Liver (tissue), 7 donors: ENCODE measurements at regions not wholly inside any gene's neighbourhood (a gene's known extent, or its start where the extent isn't known, plus 50 kb on each side); places are given as distances from the start of the nearest gene placed in this dataset.

Source experiments
- DNase-seq: peaks from one replicate; pipeline ENCODE4 v3.0.0-alpha.2; 2017; ENCODE audit warnings: low spot score
- H3K27ac ChIP-seq, 2 donors: one replicate each; pipeline ENCODE4 v1.7.0; 2013; ENCODE audit warnings: inconsistent platforms in 2 of 2, low read length in 2 of 2, control low read depth in 1 of 2, low read depth in 1 of 2, mild to moderate bottlenecking in 1 of 2
- H3K27me3 ChIP-seq, 4 donors: one replicate each; pipeline versions ENCODE4 v1.6.1 to v1.7.0; 2013; ENCODE audit warnings: low read length in 3 of 4, inconsistent platforms in 1 of 4, mild to moderate bottlenecking in 1 of 4, moderate library complexity in 1 of 4; ENCODE audit not compliant: control insufficient read depth in 4 of 4, insufficient read depth in 4 of 4
- H3K36me3 ChIP-seq, 4 donors: one replicate each; pipeline versions ENCODE4 v1.6.1 to v1.7.0; 2013; ENCODE audit warnings: low read length in 3 of 4, mild to moderate bottlenecking in 3 of 4, low read depth in 1 of 4, moderate library complexity in 1 of 4; ENCODE audit not compliant: control insufficient read depth in 4 of 4, insufficient read depth in 3 of 4
- H3K4me1 ChIP-seq, 4 donors: one replicate each; pipeline versions ENCODE4 v1.6.1 to v1.7.0; 2013; ENCODE audit warnings: low read length in 3 of 4, mild to moderate bottlenecking in 3 of 4, moderate library complexity in 1 of 4; ENCODE audit not compliant: control insufficient read depth in 4 of 4, insufficient read depth in 4 of 4
- H3K4me3 ChIP-seq, 3 donors: one replicate each; pipeline versions ENCODE4 v1.6.1 to v1.7.0; 2013; ENCODE audit warnings: low read length in 3 of 3, control low read depth in 1 of 3, low read depth in 1 of 3, mild to moderate bottlenecking in 1 of 3
- H3K9ac ChIP-seq, 2 donors: one replicate each; pipeline ENCODE4 v1.7.0; 2013; ENCODE audit warnings: low read length in 2 of 2, mild to moderate bottlenecking in 2 of 2, moderate library complexity in 2 of 2, control low read depth in 1 of 2, low read depth in 1 of 2
- H3K9me3 ChIP-seq, 4 donors: one replicate each; pipeline versions ENCODE4 v1.6.1 to v1.7.0; 2013; ENCODE audit warnings: low read length in 3 of 4; ENCODE audit not compliant: control insufficient read depth in 4 of 4
- ATF3 ChIP-seq: IDR thresholded peaks from 2 replicates; pipeline ENCODE4 v1.6.1; 2016; ENCODE audit warnings: antibody characterized with exemption
- EGR1 ChIP-seq, 2 donors: IDR thresholded peaks; 2 replicates each; pipeline ENCODE4 v1.6.1; 2016 to 2018; ENCODE audit warnings: antibody characterized with exemption in 2 of 2, low read depth in 2 of 2
- FOXA1 ChIP-seq: IDR thresholded peaks from 2 replicates; pipeline ENCODE4 v1.6.1; 2016; ENCODE audit warnings: antibody characterized with exemption
- FOXA2 ChIP-seq: IDR thresholded peaks from 2 replicates; pipeline ENCODE4 v1.6.1; 2016; ENCODE audit warnings: antibody characterized with exemption
- GABPA ChIP-seq, 2 donors: IDR thresholded peaks in 1 of 2; conservative IDR thresholded peaks in 1 of 2; 2 replicates each; pipeline ENCODE4 v1.6.1; 2016; ENCODE audit warnings: antibody characterized with exemption in 2 of 2, mild to moderate bottlenecking in 1 of 2, moderate library complexity in 1 of 2
- HNF4A ChIP-seq, 2 donors: conservative IDR thresholded peaks; 2 replicates each; pipeline ENCODE4 v1.6.1; 2016; ENCODE audit warnings: antibody characterized with exemption in 2 of 2, mild to moderate bottlenecking in 2 of 2
- HNF4G ChIP-seq: IDR thresholded peaks from 2 replicates; pipeline ENCODE4 v1.6.1; 2016; ENCODE audit warnings: antibody characterized with exemption
- JUND ChIP-seq, 2 donors: IDR thresholded peaks; 2 replicates each; pipeline ENCODE4 v1.6.1; 2016; ENCODE audit warnings: antibody characterized with exemption in 2 of 2
- NR2F2 ChIP-seq: IDR thresholded peaks from 2 replicates; pipeline ENCODE4 v1.6.1; 2016; ENCODE audit warnings: antibody characterized with exemption
- RAD21 ChIP-seq, 2 donors: IDR thresholded peaks; 2 replicates each; pipeline ENCODE4 v1.6.1; 2016; ENCODE audit warnings: antibody characterized with exemption in 2 of 2, mild to moderate bottlenecking in 2 of 2
- REST ChIP-seq: IDR thresholded peaks from 2 replicates; pipeline ENCODE4 v1.6.1; 2016; ENCODE audit warnings: antibody characterized with exemption, mild to moderate bottlenecking
- RXRA ChIP-seq, 2 donors: IDR thresholded peaks; 2 replicates each; pipeline ENCODE4 v1.6.1; 2017 to 2018; ENCODE audit warnings: antibody characterized with exemption in 2 of 2, mild to moderate bottlenecking in 1 of 2
- SP1 ChIP-seq: IDR thresholded peaks from 2 replicates; pipeline ENCODE4 v1.6.1; 2018; ENCODE audit warnings: antibody characterized with exemption, mild to moderate bottlenecking
- TAF1 ChIP-seq: conservative IDR thresholded peaks from 2 replicates; pipeline ENCODE4 v1.6.1; 2016; ENCODE audit warnings: antibody characterized with exemption, mild to moderate bottlenecking
- YY1 ChIP-seq: IDR thresholded peaks from 2 replicates; pipeline ENCODE4 v1.6.1; 2016; ENCODE audit warnings: antibody characterized with exemption, mild to moderate bottlenecking
- WGBS: extraction: QIAGEN DNeasy Blood & Tissue Kit; methylation state at CpG from one replicate; pipeline ENCODE4 v1.1.7; 2013; 5-methylcytosine and 5-hydroxymethylcytosine counted together
- TF ChIP-seq, protein P1 (sequence below): IDR thresholded peaks from 2 replicates; pipeline ENCODE4 v1.6.1; 2016; ENCODE audit warnings: antibody characterized with exemption
- TF ChIP-seq, protein P2 (sequence below): IDR thresholded peaks from 2 replicates; pipeline ENCODE4 v1.6.1; 2016; ENCODE audit warnings: antibody characterized with exemption
- donor health status: healthy.
- donor health status: healthy.
- donor health status: healthy.
- donor health status: healthy.

DNA sequence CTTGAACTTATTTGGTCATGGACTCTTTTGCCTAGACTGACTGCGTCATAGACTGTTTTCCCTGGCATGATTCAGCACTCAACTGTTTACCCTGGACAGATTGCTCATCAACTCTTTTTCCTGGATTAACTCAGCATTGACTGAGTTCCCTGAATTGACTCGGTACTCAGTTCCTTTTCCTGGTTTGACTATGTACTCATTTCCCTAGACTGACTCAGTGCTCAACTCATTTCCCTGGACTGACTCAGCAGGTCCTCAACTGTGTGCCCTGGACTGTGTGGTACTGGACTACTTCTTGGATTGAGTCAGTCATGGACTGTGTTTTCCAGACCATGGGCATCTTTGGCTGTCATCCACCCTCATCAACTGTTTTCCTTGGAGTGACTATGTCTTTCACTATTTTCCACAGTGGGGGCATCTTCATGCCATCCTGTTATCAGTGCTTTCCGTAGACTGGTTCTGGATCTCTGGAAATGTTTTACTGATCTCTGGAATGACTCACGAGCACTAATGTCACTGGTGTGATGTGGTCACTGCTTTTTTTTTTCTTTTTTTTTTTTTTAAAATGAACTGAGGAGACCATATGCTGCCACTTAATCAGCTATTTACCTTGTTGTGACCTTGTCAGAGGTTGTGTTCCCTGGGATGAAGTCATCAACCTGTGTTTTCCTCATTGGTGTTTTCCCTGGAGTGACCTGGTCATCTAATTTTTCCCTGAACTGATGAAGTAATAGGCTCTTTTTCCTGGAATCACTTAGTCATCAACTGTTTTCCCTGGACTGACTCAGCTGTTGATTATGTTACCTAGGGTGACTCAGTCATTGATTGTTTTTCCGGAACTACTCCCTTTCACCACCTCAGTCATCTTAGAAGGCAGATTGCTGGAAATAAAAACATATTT, 1225.5 kb downstream of the NLGN4Y start:
- Histone ChIP-seq H3K4me1 (no peaks in the 10 kb centered on the region), H3K27me3 (no peaks in the 10 kb centered on the region), H3K27ac (peak overlapping the region in 1 of 2 donors; percentile 67), H3K9ac (no peak overlapping the region), H3K4me3 (no peak overlapping the region), H3K9me3 (no peaks in the 10 kb centered on the region), H3K36me3 (no peaks in the 10 kb centered on the region)
- TF ChIP-seq HNF4A (conservative IDR thresholded peaks at IDR 0.05) = peak in 1 of 2 donors; percentile 45
- TF ChIP-seq, protein P1, sequence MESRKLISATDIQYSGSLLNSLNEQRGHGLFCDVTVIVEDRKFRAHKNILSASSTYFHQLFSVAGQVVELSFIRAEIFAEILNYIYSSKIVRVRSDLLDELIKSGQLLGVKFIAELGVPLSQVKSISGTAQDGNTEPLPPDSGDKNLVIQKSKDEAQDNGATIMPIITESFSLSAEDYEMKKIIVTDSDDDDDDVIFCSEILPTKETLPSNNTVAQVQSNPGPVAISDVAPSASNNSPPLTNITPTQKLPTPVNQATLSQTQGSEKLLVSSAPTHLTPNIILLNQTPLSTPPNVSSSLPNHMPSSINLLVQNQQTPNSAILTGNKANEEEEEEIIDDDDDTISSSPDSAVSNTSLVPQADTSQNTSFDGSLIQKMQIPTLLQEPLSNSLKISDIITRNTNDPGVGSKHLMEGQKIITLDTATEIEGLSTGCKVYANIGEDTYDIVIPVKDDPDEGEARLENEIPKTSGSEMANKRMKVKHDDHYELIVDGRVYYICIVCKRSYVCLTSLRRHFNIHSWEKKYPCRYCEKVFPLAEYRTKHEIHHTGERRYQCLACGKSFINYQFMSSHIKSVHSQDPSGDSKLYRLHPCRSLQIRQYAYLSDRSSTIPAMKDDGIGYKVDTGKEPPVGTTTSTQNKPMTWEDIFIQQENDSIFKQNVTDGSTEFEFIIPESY = peak; percentile 62
- peak in 1 of 2 donors; percentile 46 for TF ChIP-seq RAD21 (IDR thresholded peaks at IDR 0.05)
- no peak for TF ChIP-seq YY1
- TF ChIP-seq FOXA2 = peak; percentile 66
- TF ChIP-seq, protein P2, sequence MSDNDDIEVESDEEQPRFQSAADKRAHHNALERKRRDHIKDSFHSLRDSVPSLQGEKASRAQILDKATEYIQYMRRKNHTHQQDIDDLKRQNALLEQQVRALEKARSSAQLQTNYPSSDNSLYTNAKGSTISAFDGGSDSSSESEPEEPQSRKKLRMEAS = peak; percentile 87
- TF ChIP-seq JUND (IDR thresholded peaks at IDR 0.05) = peak in 1 of 2 donors; percentile 99
- no peak for TF ChIP-seq TAF1
- TF ChIP-seq RXRA (IDR thresholded peaks at IDR 0.05) = peak in 1 of 2 donors; percentile 88
- TF ChIP-seq FOXA1 = peak; percentile 60
- peak in 1 of 2 donors; percentile 84 for TF ChIP-seq EGR1 (IDR thresholded peaks at IDR 0.05; ENCODE audit: low read depth in 2 of 2)
- TF ChIP-seq SP1 = no peak
- no peak for TF ChIP-seq REST
- WGBS = 34% methylated on average over 5 of the region's 5 CpGs
- no peak for DNase-seq

DNA sequence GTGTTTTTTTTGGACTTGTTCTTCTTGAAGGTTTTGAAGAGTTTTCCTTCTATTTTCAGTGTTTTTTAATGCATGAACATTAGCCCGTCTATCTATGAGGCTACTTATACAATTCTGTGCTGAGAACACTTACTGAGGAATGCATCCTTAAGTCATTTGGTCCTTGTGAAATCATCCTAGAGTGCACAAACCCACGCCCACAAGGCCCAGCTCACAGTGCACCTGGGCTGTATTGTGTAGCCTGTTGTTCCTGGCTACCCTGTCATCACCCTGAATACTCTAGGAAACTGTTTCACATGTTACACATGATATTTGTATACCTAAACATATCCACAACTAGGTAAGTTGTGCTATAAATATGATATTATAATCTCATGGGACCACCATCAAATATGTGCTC, 1226.7 kb downstream of the NLGN4Y start:
- H3K36me3 ChIP-seq = no peaks in the 10 kb centered on the region
- WGBS = 84% methylated on average over 2 of the region's 2 CpGs
- H3K9ac ChIP-seq = no peak overlapping the region
- H3K27ac ChIP-seq = no peak overlapping the region
- DNase-seq = no peak
- no peaks in the 10 kb centered on the region for H3K27me3 ChIP-seq
- no peaks in the 10 kb centered on the region for H3K9me3 ChIP-seq
- no peak overlapping the region for H3K4me3 ChIP-seq
- no peaks in the 10 kb centered on the region for H3K4me1 ChIP-seq
- TF ChIP-seq, protein P1 = no peak
- TF ChIP-seq FOXA1 (no peak), RXRA (IDR thresholded peaks at IDR 0.05) (no peak), FOXA2 (no peak), SP1 (no peak), NR2F2 (no peak), REST (no peak), ATF3 (no peak), GABPA (IDR thresholded peaks at IDR 0.05 in 1 of 2, conservative IDR thresholded peaks at IDR 0.05 in 1 of 2) (no peak), RAD21 (IDR thresholded peaks at IDR 0.05) (no peak), HNF4G (no peak), YY1 (no peak), EGR1 (IDR thresholded peaks at IDR 0.05; ENCODE audit: low read depth in 2 of 2) (no peak)
- TF ChIP-seq, protein P2 = no peak
